HepG2 (cell line): ENCODE measurements at regions not wholly inside any gene's neighbourhood (a gene's known extent, or its start where the extent isn't known, plus 50 kb on each side); places are given as distances from the start of the nearest gene placed in this dataset.
A peak's percentile ranks its signal among the peaks of the same experiment; 100 is the strongest.

Experiments used
- AHR ChIP-seq: IDR thresholded peaks from 2 replicates; pipeline ENCODE4 v1.6.1; 2018; ENCODE audit warnings: missing genetic modification reagents, missing compliant biosample characterization
- CEBPB ChIP-seq: IDR thresholded peaks from 2 replicates; pipeline ENCODE4 v1.6.1; 2011; ENCODE audit warnings: low read depth, low read length, improper control_type of control experiment, borderline replicate concordance
- GATAD1 ChIP-seq: IDR thresholded peaks from 2 replicates; pipeline ENCODE4 v1.6.1; 2016; ENCODE audit warnings: missing genetic modification reagents, missing compliant biosample characterization
- HCFC1 ChIP-seq: fragments of 150-350 bp; IDR thresholded peaks from 2 replicates; pipeline ENCODE4 v1.6.1; 2014; ENCODE audit warnings: low read depth, low read length
- IKZF1 ChIP-seq: fragments of 450-650 bp; IDR thresholded peaks from 2 replicates; pipeline ENCODE4 v1.7.1; 2016
- ISL2 ChIP-seq: sonication (generic); formaldehyde crosslinking; IDR thresholded peaks from 2 replicates; pipeline ENCODE4 v1.5.0; 2020; ENCODE audit warnings: missing genetic modification reagents
- PITX1 ChIP-seq: sonication (generic); formaldehyde crosslinking; IDR thresholded peaks from 2 replicates; pipeline ENCODE4 v1.5.1; 2020; ENCODE audit warnings: mild to moderate bottlenecking, missing genetic modification reagents
- RORA ChIP-seq: sonication (generic); formaldehyde crosslinking; IDR thresholded peaks from 2 replicates; pipeline ENCODE4 v1.5.0; 2020; ENCODE audit warnings: mild to moderate bottlenecking, missing genetic modification reagents, moderate library complexity
- ZBTB3 ChIP-seq: sonication (generic); formaldehyde crosslinking; IDR thresholded peaks from 2 replicates; pipeline ENCODE4 v1.4.0; 2020; ENCODE audit warnings: low read depth, mild to moderate bottlenecking, moderate library complexity, missing genetic modification reagents, borderline replicate concordance
- ZBTB7A ChIP-seq: sonication (generic); formaldehyde crosslinking; IDR thresholded peaks from 2 replicates; pipeline ENCODE4 v1.8.0; 2022; ENCODE audit warnings: mild to moderate bottlenecking, missing genetic modification reagents
- ZMAT3 ChIP-seq: sonication (generic); formaldehyde crosslinking; conservative IDR thresholded peaks from 2 replicates; pipeline ENCODE4 v1.7.0; 2021; ENCODE audit warnings: missing genetic modification reagents
- ZNF263 ChIP-seq: sonication (generic); formaldehyde crosslinking; IDR thresholded peaks from 2 replicates; pipeline ENCODE4 v1.4.0; 2020; ENCODE audit warnings: missing genetic modification reagents
- ZNF331 ChIP-seq: sonication (generic); formaldehyde crosslinking; IDR thresholded peaks from 2 replicates; pipeline ENCODE4 v1.4.0; 2020; ENCODE audit warnings: missing genetic modification reagents
- ZNF652 ChIP-seq: IDR thresholded peaks from 2 replicates; pipeline ENCODE4 v1.6.1; 2016; ENCODE audit warnings: low read depth, borderline replicate concordance
- ZNF724P ChIP-seq: sonication (generic); formaldehyde crosslinking; IDR thresholded peaks from 2 replicates; pipeline ENCODE4 v1.8.0; 2022; ENCODE audit warnings: missing genetic modification reagents, borderline replicate concordance
- ZNF766 ChIP-seq: sonication (generic); formaldehyde crosslinking; IDR thresholded peaks from 2 replicates; pipeline ENCODE4 v1.5.0; 2020; ENCODE audit warnings: missing genetic modification reagents, borderline replicate concordance
- ZNF839 ChIP-seq: sonication (generic); formaldehyde crosslinking; IDR thresholded peaks from 2 replicates; pipeline ENCODE4 v1.4.0; 2020; ENCODE audit warnings: missing genetic modification reagents, mild to moderate bottlenecking, borderline replicate concordance
- TF ChIP-seq, protein P1 (sequence below): sonication (generic); formaldehyde crosslinking; IDR thresholded peaks from 2 replicates; pipeline ENCODE4 v1.4.0; 2020; ENCODE audit warnings: missing genetic modification reagents, mild to moderate bottlenecking, borderline replicate concordance
- TF ChIP-seq, protein P2 (sequence below): sonication (generic); formaldehyde crosslinking; IDR thresholded peaks from 2 replicates; pipeline ENCODE4 v1.5.0; 2020; ENCODE audit warnings: missing genetic modification reagents
- TF ChIP-seq, protein P3 (sequence below): IDR thresholded peaks from 2 replicates; pipeline ENCODE4 v1.6.1; 2016; ENCODE audit warnings: missing compliant biosample characterization, missing genetic modification reagents, borderline replicate concordance
- TF ChIP-seq, protein P4 (sequence below): sonication (generic); formaldehyde crosslinking; IDR thresholded peaks from 2 replicates; pipeline ENCODE4 v1.4.0; 2020; ENCODE audit warnings: mild to moderate bottlenecking, missing genetic modification reagents
- TF ChIP-seq, protein P5 (sequence below): IDR thresholded peaks from 2 replicates; pipeline ENCODE4 v1.6.1; 2018; ENCODE audit warnings: missing genetic modification reagents, mild to moderate bottlenecking, missing compliant biosample characterization
- TF ChIP-seq, protein P6 (sequence below): sonication (generic); formaldehyde crosslinking; conservative IDR thresholded peaks from 2 replicates; pipeline ENCODE4 v1.8.1; 2023; ENCODE audit warnings: missing genetic modification reagents

DNA sequence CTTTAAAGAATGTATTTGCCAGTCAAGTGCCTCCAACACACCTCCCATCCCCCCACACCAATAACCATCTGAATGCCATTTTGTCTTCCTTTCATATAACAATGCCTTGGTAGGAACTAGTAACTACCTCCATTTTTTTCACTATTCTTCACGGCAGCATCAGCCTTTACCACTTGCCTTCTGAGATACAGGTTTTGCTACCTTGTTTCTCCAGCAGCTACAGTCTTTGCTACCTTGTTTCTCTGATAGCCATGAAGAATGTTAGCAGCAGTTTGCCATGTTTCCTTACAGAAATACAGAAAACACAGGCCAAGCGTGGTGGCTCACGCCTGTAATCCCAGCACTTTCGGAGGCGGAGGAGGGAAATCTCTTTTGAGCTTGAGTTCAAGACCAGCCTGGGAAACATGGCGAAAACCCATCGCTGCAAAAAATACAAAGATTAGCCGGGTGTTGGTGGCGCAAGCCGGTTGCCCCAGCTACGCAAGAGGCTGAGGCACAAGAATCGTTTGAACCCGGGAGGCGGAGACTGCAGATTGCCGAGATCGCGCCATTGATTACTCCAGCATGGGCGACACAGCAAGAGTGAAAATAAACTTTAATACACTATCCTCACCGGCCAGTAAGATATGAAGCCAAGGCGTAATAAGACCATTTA lies 100.9 kb downstream of the HFE start (continued):
- TF ChIP-seq IKZF1: no peak
- no peak for TF ChIP-seq HCFC1
- no peak for TF ChIP-seq ZNF263 (CRISPR knock-in tag)
- TF ChIP-seq RORA (CRISPR knock-in tag): no peak
- no peak for TF ChIP-seq GATAD1 (CRISPR knock-in tag)
- TF ChIP-seq, protein P1, sequence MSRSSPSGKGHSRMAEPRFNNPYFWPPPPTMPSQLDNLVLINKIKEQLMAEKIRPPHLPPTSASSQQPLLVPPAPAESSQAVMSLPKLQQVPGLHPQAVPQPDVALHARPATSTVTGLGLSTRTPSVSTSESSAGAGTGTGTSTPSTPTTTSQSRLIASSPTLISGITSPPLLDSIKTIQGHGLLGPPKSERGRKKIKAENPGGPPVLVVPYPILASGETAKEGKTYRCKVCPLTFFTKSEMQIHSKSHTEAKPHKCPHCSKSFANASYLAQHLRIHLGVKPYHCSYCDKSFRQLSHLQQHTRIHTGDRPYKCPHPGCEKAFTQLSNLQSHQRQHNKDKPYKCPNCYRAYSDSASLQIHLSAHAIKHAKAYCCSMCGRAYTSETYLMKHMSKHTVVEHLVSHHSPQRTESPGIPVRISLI (CRISPR knock-in tag): no peak
- TF ChIP-seq ZBTB3 (CRISPR knock-in tag): no peak
- TF ChIP-seq, protein P2, sequence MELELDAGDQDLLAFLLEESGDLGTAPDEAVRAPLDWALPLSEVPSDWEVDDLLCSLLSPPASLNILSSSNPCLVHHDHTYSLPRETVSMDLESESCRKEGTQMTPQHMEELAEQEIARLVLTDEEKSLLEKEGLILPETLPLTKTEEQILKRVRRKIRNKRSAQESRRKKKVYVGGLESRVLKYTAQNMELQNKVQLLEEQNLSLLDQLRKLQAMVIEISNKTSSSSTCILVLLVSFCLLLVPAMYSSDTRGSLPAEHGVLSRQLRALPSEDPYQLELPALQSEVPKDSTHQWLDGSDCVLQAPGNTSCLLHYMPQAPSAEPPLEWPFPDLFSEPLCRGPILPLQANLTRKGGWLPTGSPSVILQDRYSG (CRISPR knock-in tag): no peak
- TF ChIP-seq ZNF839: no peak
- no peak for TF ChIP-seq ZNF766 (CRISPR knock-in tag)
- TF ChIP-seq ZNF652 (CRISPR knock-in tag): no peak
- TF ChIP-seq, protein P3, sequence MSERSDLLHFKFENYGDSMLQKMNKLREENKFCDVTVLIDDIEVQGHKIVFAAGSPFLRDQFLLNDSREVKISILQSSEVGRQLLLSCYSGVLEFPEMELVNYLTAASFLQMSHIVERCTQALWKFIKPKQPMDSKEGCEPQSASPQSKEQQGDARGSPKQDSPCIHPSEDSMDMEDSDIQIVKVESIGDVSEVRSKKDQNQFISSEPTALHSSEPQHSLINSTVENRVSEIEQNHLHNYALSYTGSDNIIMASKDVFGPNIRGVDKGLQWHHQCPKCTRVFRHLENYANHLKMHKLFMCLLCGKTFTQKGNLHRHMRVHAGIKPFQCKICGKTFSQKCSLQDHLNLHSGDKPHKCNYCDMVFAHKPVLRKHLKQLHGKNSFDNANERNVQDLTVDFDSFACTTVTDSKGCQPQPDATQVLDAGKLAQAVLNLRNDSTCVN (CRISPR knock-in tag): no peak
- TF ChIP-seq, protein P4, sequence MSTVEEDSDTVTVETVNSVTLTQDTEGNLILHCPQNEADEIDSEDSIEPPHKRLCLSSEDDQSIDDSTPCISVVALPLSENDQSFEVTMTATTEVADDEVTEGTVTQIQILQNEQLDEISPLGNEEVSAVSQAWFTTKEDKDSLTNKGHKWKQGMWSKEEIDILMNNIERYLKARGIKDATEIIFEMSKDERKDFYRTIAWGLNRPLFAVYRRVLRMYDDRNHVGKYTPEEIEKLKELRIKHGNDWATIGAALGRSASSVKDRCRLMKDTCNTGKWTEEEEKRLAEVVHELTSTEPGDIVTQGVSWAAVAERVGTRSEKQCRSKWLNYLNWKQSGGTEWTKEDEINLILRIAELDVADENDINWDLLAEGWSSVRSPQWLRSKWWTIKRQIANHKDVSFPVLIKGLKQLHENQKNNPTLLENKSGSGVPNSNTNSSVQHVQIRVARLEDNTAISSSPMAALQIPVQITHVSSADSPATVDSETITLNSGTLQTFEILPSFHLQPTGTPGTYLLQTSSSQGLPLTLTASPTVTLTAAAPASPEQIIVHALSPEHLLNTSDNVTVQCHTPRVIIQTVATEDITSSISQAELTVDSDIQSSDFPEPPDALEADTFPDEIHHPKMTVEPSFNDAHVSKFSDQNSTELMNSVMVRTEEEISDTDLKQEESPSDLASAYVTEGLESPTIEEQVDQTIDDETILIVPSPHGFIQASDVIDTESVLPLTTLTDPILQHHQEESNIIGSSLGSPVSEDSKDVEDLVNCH (CRISPR knock-in tag): no peak
- 0 out of 2 replicates have a peak, but pooled peaks have one; percentile 23 for TF ChIP-seq ZNF724P (CRISPR knock-in tag)
- TF ChIP-seq, protein P5, sequence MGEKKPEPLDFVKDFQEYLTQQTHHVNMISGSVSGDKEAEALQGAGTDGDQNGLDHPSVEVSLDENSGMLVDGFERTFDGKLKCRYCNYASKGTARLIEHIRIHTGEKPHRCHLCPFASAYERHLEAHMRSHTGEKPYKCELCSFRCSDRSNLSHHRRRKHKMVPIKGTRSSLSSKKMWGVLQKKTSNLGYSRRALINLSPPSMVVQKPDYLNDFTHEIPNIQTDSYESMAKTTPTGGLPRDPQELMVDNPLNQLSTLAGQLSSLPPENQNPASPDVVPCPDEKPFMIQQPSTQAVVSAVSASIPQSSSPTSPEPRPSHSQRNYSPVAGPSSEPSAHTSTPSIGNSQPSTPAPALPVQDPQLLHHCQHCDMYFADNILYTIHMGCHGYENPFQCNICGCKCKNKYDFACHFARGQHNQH (CRISPR knock-in tag): peak; percentile 12; the same call in 1 of the 2 replicates
- no peak for TF ChIP-seq ZBTB7A (CRISPR knock-in tag)
- TF ChIP-seq ISL2 (CRISPR knock-in tag): no peak
- peak; percentile 39; the same call in 1 of the 2 replicates for TF ChIP-seq PITX1 (CRISPR knock-in tag)
- TF ChIP-seq ZMAT3 (CRISPR knock-in tag): no peak
- no peak for TF ChIP-seq ZNF331
- TF ChIP-seq, protein P6, sequence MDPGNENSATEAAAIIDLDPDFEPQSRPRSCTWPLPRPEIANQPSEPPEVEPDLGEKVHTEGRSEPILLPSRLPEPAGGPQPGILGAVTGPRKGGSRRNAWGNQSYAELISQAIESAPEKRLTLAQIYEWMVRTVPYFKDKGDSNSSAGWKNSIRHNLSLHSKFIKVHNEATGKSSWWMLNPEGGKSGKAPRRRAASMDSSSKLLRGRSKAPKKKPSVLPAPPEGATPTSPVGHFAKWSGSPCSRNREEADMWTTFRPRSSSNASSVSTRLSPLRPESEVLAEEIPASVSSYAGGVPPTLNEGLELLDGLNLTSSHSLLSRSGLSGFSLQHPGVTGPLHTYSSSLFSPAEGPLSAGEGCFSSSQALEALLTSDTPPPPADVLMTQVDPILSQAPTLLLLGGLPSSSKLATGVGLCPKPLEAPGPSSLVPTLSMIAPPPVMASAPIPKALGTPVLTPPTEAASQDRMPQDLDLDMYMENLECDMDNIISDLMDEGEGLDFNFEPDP: no peak
- TF ChIP-seq CEBPB: peak; percentile 80
- TF ChIP-seq AHR (CRISPR knock-in tag): no peak
